Progenitor cell of endocrine pancreas (in vitro differentiated cells): ENCODE measurements at regions not wholly inside any gene's neighbourhood (a gene's known extent, or its start where the extent isn't known, plus 50 kb on each side); places are given as distances from the start of the nearest gene placed in this dataset.

Experiments
- DNase-seq: peaks from one replicate; pipeline ENCODE4 v3.0.0; 2021; ENCODE audit warnings: low spot score; ENCODE audit not compliant: unreplicated experiment
- H3K27ac Mint-ChIP-seq: 2 replicates; pipeline ENCODE4 v1.8.0; 2021; ENCODE audit warnings: mild to moderate bottlenecking, moderate library complexity, mixed read lengths
- H3K27me3 Mint-ChIP-seq: 2 replicates; pipeline ENCODE4 v1.8.0; 2021; ENCODE audit warnings: mixed read lengths
- H3K36me3 Mint-ChIP-seq: 2 replicates; pipeline ENCODE4 v1.8.0; 2022; ENCODE audit warnings: mixed read lengths; ENCODE audit not compliant: insufficient read depth
- H3K4me1 Mint-ChIP-seq: 2 replicates; pipeline ENCODE4 v1.8.0; 2021; ENCODE audit warnings: low read depth, mixed read lengths
- H3K4me3 Mint-ChIP-seq: 2 replicates; pipeline ENCODE4 v1.8.0; 2021; ENCODE audit warnings: low read depth, mild to moderate bottlenecking, moderate library complexity, mixed read lengths
- H3K9me3 Mint-ChIP-seq: 2 replicates; pipeline ENCODE4 v1.8.0; 2021; ENCODE audit warnings: low read depth, mixed read lengths
- TF ChIP-seq, protein P1 (sequence below): fragments of 200-600 bp; sonication (generic); IDR thresholded peaks from one replicate; pipeline ENCODE4 v1.5.0; 2021; ENCODE audit warnings: antibody characterized with exemption, mild to moderate bottlenecking; ENCODE audit not compliant: unreplicated experiment

DNA sequence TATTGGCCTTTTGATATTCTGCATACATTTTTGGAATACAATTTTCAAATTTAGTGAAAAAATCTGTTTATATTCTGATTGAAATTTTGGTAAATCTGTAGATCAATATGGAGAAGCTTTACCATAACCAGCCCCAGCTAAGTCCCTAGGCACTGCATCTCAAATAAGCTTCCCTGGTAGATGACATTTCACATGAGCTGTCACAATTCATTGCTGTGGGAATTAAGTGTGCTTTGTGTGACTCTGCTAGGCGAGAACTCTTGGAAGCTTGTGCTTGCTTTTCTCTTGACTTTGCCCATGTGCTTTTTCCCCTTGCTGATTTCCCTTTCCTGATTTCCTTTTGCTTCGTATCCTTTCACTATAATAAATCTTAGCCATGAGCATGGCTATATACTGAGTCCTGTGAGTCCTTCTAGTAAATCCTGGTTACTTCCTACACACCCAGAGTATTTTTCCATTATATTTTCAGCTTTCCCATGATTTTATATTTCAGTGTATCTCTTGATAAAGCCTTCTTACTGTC is 166.5 kb upstream of the MMS22L start:
- H3K36me3 Mint-ChIP-seq, result no peaks in the 10 kb centered on the region
- no peak for DNase-seq
- H3K4me1 Mint-ChIP-seq, result no peaks in the 10 kb centered on the region
- no peaks in the 10 kb centered on the region for H3K9me3 Mint-ChIP-seq
- no peak overlapping the region for H3K27ac Mint-ChIP-seq
- H3K27me3 Mint-ChIP-seq, result no peaks in the 10 kb centered on the region
- no peak overlapping the region for H3K4me3 Mint-ChIP-seq
- TF ChIP-seq, protein P1, sequence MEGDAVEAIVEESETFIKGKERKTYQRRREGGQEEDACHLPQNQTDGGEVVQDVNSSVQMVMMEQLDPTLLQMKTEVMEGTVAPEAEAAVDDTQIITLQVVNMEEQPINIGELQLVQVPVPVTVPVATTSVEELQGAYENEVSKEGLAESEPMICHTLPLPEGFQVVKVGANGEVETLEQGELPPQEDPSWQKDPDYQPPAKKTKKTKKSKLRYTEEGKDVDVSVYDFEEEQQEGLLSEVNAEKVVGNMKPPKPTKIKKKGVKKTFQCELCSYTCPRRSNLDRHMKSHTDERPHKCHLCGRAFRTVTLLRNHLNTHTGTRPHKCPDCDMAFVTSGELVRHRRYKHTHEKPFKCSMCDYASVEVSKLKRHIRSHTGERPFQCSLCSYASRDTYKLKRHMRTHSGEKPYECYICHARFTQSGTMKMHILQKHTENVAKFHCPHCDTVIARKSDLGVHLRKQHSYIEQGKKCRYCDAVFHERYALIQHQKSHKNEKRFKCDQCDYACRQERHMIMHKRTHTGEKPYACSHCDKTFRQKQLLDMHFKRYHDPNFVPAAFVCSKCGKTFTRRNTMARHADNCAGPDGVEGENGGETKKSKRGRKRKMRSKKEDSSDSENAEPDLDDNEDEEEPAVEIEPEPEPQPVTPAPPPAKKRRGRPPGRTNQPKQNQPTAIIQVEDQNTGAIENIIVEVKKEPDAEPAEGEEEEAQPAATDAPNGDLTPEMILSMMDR, result no peak

DNA sequence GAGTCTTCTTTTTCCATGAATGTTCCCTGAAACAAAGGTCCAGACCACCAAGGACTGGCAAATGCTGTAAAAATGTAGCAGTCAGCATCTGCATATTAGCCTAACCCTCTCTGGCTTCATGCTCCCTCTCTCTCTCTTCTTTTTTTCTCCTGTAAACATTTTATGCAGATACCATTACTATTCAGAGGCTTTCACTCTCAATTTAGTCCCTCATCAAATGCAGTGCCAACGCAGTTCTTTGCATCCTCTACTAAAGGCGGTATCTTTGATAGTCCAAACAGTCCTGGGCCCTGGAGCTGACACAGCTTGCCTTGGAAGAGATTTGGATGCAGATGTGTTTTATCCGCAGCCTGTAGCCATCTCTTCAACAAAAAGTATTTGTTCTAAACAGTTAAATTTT is 167.1 kb upstream of the MMS22L start:
- Mint-ChIP-seq H3K4me1 (no peaks in the 10 kb centered on the region), H3K27me3 (no peaks in the 10 kb centered on the region), H3K36me3 (no peaks in the 10 kb centered on the region), H3K27ac (no peak overlapping the region), H3K9me3 (no peaks in the 10 kb centered on the region), H3K4me3 (no peak overlapping the region)
- DNase-seq, result no peak
- TF ChIP-seq, protein P1, result no peak

DNA sequence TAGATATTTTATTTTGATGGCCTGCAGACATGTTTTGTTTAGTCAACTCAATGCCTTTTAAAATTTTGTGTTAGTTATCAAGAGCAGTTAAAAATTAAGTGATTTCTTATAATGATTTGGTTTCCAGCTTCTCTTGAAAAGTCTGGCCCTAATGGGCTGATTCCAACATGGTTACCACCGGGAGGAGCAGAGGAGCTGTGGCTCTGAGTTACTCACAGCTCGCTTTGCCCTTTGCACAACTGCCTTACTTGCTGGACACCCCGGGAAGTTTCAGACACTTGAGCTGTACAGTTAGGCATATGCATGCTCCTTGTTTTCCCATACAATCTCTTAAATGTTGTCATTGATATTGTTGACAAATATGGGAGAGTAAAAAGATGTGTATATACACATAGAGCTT is 173.1 kb upstream of the MMS22L start:
- H3K27ac Mint-ChIP-seq, result no peak overlapping the region
- no peaks in the 10 kb centered on the region for H3K9me3 Mint-ChIP-seq
- DNase-seq, result no peak
- no peaks in the 10 kb centered on the region for H3K36me3 Mint-ChIP-seq
- no peaks in the 10 kb centered on the region for H3K4me1 Mint-ChIP-seq
- TF ChIP-seq, protein P1, result no peak
- no peaks in the 10 kb centered on the region for H3K27me3 Mint-ChIP-seq
- no peak overlapping the region for H3K4me3 Mint-ChIP-seq

DNA sequence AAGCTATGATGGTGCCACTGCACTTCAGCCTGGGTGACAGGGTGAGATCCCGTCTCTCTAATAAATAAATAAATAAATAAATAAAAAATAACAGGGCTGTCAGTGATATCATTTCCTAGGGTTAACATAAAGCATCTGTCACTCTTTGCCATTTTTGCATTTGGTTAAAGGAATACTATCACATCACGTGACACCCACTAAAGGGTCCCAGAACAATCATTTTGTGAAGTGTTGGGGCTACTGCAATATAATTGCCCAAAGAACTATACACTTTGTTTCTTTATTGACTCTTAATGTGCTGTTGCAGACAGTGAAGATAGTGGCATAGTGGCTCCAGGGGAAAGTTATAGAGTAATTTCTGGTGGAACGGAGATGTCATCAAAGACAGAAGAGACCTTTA is 176.5 kb upstream of the MMS22L start:
- no peak overlapping the region for H3K27ac Mint-ChIP-seq
- TF ChIP-seq, protein P1, result no peak
- H3K36me3 Mint-ChIP-seq, result no peaks in the 10 kb centered on the region
- H3K9me3 Mint-ChIP-seq, result no peaks in the 10 kb centered on the region
- no peak overlapping the region for H3K4me3 Mint-ChIP-seq
- DNase-seq, result no peak
- peaks cover 9% of the 10 kb centered on the region for H3K4me1 Mint-ChIP-seq
- H3K27me3 Mint-ChIP-seq, result no peaks in the 10 kb centered on the region

DNA sequence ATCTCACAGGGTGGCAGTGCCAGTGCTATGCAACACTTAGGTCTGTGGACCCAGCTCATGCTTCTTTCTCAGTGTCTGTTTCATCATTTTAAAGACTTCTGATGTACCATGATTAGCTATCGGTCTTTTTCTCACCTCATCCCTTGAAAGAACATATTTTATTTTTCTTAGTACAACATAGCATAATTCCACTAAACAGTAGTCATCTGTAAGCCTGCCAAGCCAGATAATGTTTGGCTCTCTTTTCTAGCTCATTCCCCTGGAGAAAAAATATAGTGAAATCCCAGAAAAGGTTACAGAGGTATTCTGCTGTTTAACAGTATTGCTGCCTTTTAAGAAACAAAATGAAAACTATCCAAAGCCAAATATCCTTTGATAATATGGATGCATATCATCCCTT is 177.0 kb upstream of the MMS22L start:
- H3K4me1 Mint-ChIP-seq, result peaks cover 9% of the 10 kb centered on the region
- no peaks in the 10 kb centered on the region for H3K36me3 Mint-ChIP-seq
- no peaks in the 10 kb centered on the region for H3K9me3 Mint-ChIP-seq
- DNase-seq, result no peak
- no peak overlapping the region for H3K4me3 Mint-ChIP-seq
- no peaks in the 10 kb centered on the region for H3K27me3 Mint-ChIP-seq
- TF ChIP-seq, protein P1, result no peak
- no peak overlapping the region for H3K27ac Mint-ChIP-seq
